Thyroid gland (tissue), 4 donors: ENCODE measurements at regions not wholly inside any gene's neighbourhood (a gene's known extent, or its start where the extent isn't known, plus 50 kb on each side); places are given as distances from the start of the nearest gene placed in this dataset.

Experiments
- DNase-seq, 2 donors: peaks; one replicate each; pipeline ENCODE4 v3.0.0-alpha.2; 2019
- H3K27ac ChIP-seq, 3 donors: fragments of 200-600 bp; sonication (generic); 1 replicate in 2 of 3; 2 replicates in 1 of 3; pipeline ENCODE4 v1.5.1; 2016 to 2019; ENCODE audit warnings: mild to moderate bottlenecking in 1 of 3, moderate library complexity in 1 of 3
- H3K27me3 ChIP-seq: fragments of 200-600 bp; sonication (generic); one replicate; pipeline ENCODE4 v1.5.1; 2019
- H3K36me3 ChIP-seq, 2 donors: fragments of 200-600 bp; sonication (generic); one replicate each; pipeline ENCODE4 v1.5.1; 2016 to 2019
- H3K4me1 ChIP-seq, 2 donors: fragments of 200-600 bp; sonication (generic); one replicate each; pipeline ENCODE4 v1.5.1; 2017 to 2019
- H3K4me3 ChIP-seq, 3 donors: fragments of 200-600 bp; sonication (generic); replicated peaks in 1 of 3; 1 replicate in 2 of 3; 2 replicates in 1 of 3; pipeline ENCODE4 v1.5.1; 2016; ENCODE audit warnings: mild to moderate bottlenecking in 1 of 3
- H3K9me3 ChIP-seq: fragments of 200-600 bp; sonication (generic); one replicate; pipeline ENCODE4 v1.5.1; 2017
- POLR2A ChIP-seq, 2 donors: fragments of 450-650 bp; IDR thresholded peaks; one replicate each; pipeline ENCODE4 v1.6.1; 2017; ENCODE audit warnings: antibody characterized with exemption in 2 of 2, mild to moderate bottlenecking in 2 of 2, moderate library complexity in 1 of 2
- WGBS, 2 donors: methylation state at CpG; one replicate each; pipeline ENCODE4 v1.1.5; 2017; 5-methylcytosine and 5-hydroxymethylcytosine counted together
- intact Hi-C: fragments of 100-400 bp; cut with DNase I; formaldehyde crosslinking; loops from one replicate; pipeline ENCODE4 v1.15.1; 2023
- TF ChIP-seq, protein P1 (sequence below), 6 experiments: fragments of 200-600 bp in 3 of 6; fragments of 450-650 bp in 3 of 6; sonication (generic) in 3 of 6; IDR thresholded peaks; one replicate each; pipeline ENCODE4 v1.5.1; 2016 to 2019; ENCODE audit warnings: antibody characterized with exemption in 6 of 6, mild to moderate bottlenecking in 2 of 6, inconsistent platforms in 1 of 6, moderate library complexity in 1 of 6

DNA sequence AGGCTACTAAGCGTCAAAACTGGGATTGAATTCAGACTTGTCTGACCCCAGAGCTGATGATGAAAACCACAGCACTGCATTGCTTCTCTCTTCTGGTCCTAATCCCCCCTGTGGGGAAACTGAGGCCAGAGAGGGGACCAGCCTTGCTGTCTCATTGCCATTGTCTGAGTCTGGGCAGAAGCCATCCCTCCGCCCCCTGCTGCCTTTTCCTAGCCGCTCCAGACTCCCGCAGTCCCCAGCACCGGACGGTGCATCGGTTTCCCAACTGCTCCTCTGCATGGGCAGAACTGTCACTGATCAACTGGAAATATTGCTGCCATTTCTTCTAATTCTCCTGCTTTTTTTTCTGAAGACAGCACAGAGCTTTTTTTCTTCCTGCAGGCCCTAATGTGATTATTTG lies 157.4 kb downstream of the ACTL8 start:
- H3K27me3 ChIP-seq: no peaks in the 10 kb centered on the region

DNA sequence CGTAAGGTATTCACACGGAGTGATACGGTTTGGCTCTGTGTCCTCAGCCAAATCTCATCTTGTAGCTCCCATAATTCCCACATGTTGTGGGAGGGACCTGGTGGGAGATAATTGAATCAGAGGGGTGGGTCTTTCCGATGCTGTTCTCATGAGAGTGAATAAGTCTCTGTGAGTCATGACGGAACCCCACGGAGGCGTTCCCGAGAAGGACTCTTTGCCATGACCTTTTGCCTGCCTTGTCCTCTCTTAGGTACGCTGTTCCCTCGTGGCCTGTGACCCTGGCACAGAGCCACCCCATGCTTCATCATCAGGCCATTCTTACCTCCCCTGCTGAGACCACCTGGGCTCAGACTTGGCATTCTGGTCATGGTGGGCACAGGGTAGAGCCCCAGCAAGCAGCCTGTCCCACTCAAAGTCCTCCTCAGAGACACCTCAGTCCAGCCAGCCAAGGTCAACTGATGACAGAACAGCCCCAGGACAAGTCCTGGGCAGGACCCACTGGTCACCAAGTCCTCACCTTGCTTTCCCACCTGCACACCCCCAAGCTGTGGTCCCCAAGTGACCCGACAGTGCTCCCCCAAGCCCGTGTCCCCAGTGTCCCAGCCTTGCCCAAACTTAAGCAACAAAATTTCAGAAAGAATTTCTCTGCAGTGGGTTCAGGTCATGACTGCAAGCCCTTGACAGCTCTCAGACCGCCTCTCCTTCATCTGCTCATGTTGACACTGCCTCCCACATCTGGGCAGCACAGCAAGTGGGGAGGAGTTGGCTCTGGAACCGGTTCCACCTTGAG lies 158.4 kb downstream of the ACTL8 start:
- 68 to 75% methylated on average over 13 to 14 of the region's 14 CpGs for WGBS, 2 donors
- intact Hi-C loops: no loop called here
- no peaks in the 10 kb centered on the region for H3K36me3 ChIP-seq
- no peak overlapping the region for H3K27ac ChIP-seq
- H3K9me3 ChIP-seq: no peaks in the 10 kb centered on the region
- peaks cover 0 to 8% of the 10 kb centered on the region in 2 donors for H3K4me1 ChIP-seq
- no peak for TF ChIP-seq POLR2A (IDR thresholded peaks at IDR 0.05)
- TF ChIP-seq, protein P1, sequence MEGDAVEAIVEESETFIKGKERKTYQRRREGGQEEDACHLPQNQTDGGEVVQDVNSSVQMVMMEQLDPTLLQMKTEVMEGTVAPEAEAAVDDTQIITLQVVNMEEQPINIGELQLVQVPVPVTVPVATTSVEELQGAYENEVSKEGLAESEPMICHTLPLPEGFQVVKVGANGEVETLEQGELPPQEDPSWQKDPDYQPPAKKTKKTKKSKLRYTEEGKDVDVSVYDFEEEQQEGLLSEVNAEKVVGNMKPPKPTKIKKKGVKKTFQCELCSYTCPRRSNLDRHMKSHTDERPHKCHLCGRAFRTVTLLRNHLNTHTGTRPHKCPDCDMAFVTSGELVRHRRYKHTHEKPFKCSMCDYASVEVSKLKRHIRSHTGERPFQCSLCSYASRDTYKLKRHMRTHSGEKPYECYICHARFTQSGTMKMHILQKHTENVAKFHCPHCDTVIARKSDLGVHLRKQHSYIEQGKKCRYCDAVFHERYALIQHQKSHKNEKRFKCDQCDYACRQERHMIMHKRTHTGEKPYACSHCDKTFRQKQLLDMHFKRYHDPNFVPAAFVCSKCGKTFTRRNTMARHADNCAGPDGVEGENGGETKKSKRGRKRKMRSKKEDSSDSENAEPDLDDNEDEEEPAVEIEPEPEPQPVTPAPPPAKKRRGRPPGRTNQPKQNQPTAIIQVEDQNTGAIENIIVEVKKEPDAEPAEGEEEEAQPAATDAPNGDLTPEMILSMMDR (IDR thresholded peaks at IDR 0.05): no peak
- H3K4me3 ChIP-seq: no peak overlapping the region
- no peak for DNase-seq
- H3K27me3 ChIP-seq: no peaks in the 10 kb centered on the region

More for the DNA sequence above, 157.4 kb downstream of the ACTL8 start:
- no peak for DNase-seq
- Histone ChIP-seq H3K9me3 (no peaks in the 10 kb centered on the region), H3K4me1 (peaks cover 0 to 8% of the 10 kb centered on the region in 2 donors), H3K36me3 (no peaks in the 10 kb centered on the region), H3K4me3 (no peak overlapping the region), H3K27ac (no peak overlapping the region)
- intact Hi-C loops: no loop called here
- 63 to 66% methylated on average over 7 of the region's 7 CpGs for WGBS, 2 donors
- no peak for TF ChIP-seq POLR2A (IDR thresholded peaks at IDR 0.05)

DNA sequence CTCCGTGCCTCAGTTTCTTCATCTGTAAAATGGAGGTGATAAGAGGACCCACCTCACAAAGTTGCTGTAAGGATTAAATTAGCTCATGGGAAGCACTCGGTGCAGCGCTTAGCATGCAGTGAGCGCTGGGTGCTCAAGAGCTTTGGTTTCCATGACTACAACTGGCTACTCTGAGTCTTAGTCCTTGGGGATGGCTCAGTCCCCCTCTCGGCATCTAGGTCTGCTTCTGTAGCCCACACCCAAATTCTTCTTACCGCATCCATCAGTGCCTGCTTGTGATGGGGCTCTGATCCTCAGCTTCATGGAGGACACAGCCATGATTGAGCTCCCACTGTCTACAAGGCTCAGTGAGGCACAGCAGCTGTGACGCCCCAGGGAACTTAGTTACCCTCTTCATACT lies 159.0 kb downstream of the ACTL8 start:
- TF ChIP-seq, protein P1 (IDR thresholded peaks at IDR 0.05): no peak
- TF ChIP-seq POLR2A (IDR thresholded peaks at IDR 0.05): no peak
- Histone ChIP-seq H3K4me3 (no peak overlapping the region), H3K36me3 (no peaks in the 10 kb centered on the region), H3K27me3 (no peaks in the 10 kb centered on the region), H3K4me1 (peaks cover 0 to 8% of the 10 kb centered on the region in 2 donors), H3K27ac (no peak overlapping the region), H3K9me3 (no peaks in the 10 kb centered on the region)
- no peak for DNase-seq
- WGBS, 2 donors: 44 to 71% methylated on average over 6 to 7 of the region's 7 CpGs
- intact Hi-C loops: no loop called here

DNA sequence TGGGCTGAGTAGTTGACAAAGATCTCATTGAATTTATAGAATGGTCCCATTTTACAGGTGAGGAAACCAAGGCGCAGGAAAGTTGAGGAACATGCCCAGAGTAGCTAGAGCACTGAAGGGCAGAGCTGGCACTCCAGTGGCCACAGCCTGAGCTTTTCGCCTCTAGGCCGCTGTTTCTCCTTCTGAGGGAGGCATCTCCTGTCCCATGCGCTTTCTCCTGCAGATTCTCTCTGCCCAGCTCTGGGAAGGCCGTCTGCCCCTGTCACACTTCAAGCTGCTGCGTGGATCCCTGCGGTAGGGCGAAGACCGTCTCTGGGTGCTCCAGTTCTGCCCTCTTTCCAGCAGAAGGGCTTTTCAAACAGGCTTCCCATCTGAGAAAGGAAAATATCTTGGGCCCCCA lies 159.9 kb downstream of the ACTL8 start:
- no peak for DNase-seq
- intact Hi-C loops: no loop called here
- TF ChIP-seq, protein P1 (IDR thresholded peaks at IDR 0.05): no peak
- no peak for TF ChIP-seq POLR2A (IDR thresholded peaks at IDR 0.05)
- H3K9me3 ChIP-seq: no peaks in the 10 kb centered on the region
- H3K27me3 ChIP-seq: no peaks in the 10 kb centered on the region
- no peaks in the 10 kb centered on the region for H3K36me3 ChIP-seq
- WGBS, 2 donors: 61 to 71% methylated on average over 9 of the region's 9 CpGs
- peaks cover 0 to 8% of the 10 kb centered on the region in 2 donors for H3K4me1 ChIP-seq
- H3K27ac ChIP-seq: no peak overlapping the region
- no peak overlapping the region for H3K4me3 ChIP-seq

DNA sequence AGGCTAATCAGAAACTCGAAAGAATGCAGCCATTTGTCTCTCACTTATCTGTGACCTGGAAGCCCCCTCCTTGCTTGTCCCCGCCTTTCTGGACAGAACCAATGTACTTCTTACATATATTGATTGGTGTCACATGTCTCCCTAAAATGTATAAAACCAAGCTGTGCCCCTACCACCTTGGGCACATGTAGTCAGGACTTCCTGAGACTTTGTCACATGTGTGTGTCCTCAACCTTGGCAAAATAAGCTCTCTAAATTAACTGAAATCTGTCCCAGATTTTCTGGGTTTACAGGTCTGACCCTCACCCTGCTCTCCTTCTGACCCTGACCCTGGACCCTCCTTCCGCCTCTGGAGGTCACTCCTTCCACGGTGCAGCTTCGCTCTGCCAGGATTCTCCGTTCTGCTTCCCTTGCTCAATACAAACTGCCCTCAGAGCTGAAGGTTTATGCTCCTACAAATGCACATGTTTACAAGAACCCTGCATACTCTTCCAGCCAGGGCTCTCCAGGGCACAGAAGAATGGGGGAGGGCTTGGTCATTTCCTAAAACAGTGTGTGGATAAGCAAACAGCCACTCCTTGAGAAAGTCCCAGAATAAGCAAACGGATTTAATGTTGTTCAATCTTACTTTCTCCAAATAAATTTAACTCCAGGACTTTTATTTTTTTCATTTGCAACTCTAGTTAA lies 160.5 kb downstream of the ACTL8 start:
- 15 to 26% methylated on average over 7 of the region's 7 CpGs for WGBS, 2 donors
- H3K4me3 ChIP-seq: no peak overlapping the region
- H3K27ac ChIP-seq: no peak overlapping the region
- no peaks in the 10 kb centered on the region for H3K36me3 ChIP-seq
- H3K27me3 ChIP-seq: no peaks in the 10 kb centered on the region
- H3K9me3 ChIP-seq: no peaks in the 10 kb centered on the region
- intact Hi-C loops: no loop called here
- H3K4me1 ChIP-seq: peaks cover 0 to 8% of the 10 kb centered on the region in 2 donors
- peak; percentile 5 to 9 for DNase-seq
- TF ChIP-seq, protein P1 (IDR thresholded peaks at IDR 0.05): no peak
- no peak for TF ChIP-seq POLR2A (IDR thresholded peaks at IDR 0.05)
